ENCODE measurements at regions not wholly inside any gene's neighbourhood (a gene's known extent, or its start where the extent isn't known, plus 50 kb on each side); places are given as distances from the start of the nearest gene placed in this dataset.

GRCh38 chr3:151550642-151551041, 89.8 kb upstream of the IGSF10 start:
- TF ChIP-seq POLR2A (IDR thresholded peaks at IDR 0.05) (no peak), CTCF (IDR thresholded peaks at IDR 0.05) (no peak), EP300 (IDR thresholded peaks at IDR 0.05) (no peak)
